ENCODE measurements at regions not wholly inside any gene's neighbourhood (a gene's known extent, or its start where the extent isn't known, plus 50 kb on each side); places are given as distances from the start of the nearest gene placed in this dataset.

- Histone ChIP-seq H3K79me2 (ENCODE audit: low read length) (no peaks in the 10 kb centered on the region), H4K20me1 (ENCODE audit: insufficient read depth, low read depth, low read length) (no peaks in the 10 kb centered on the region), H3K27ac (ENCODE audit: low read length) (no peak overlapping the region), H3K27me3 (ENCODE audit: low read length) (no peaks in the 10 kb centered on the region), H3K9ac (ENCODE audit: low read length) (no peak overlapping the region), H3K4me3 (ENCODE audit: low read length) (no peak overlapping the region), H3K4me1 (ENCODE audit: low read length) (no peaks in the 10 kb centered on the region), H3K9me2 (replicated peaks; ENCODE audit: insufficient read depth, low read length) (no peaks in the 10 kb centered on the region), H3K36me3 (ENCODE audit: insufficient read depth, low read length) (no peaks in the 10 kb centered on the region), H2AFZ (ENCODE audit: low read length) (no peak overlapping the region), H3K9me3 (ENCODE audit: low read length) (no peaks in the 10 kb centered on the region), H3K4me2 (ENCODE audit: low read depth, low read length, poor library complexity, severe bottlenecking) (no peak overlapping the region)
- no peak for DNase-seq
These were observed 667.2 kb downstream of the ZEB2 start for GRCh38 chr2:143852759-143853158.

- Histone ChIP-seq H3K79me2 (ENCODE audit: low read length) (no peaks in the 10 kb centered on the region), H3K9me3 (ENCODE audit: low read length) (no peaks in the 10 kb centered on the region), H3K9ac (ENCODE audit: low read length) (no peak overlapping the region), H3K9me2 (replicated peaks; ENCODE audit: insufficient read depth, low read length) (0 out of 2 replicates have a peak, but pooled peaks cover 2% of the 10 kb centered on the region), H4K20me1 (ENCODE audit: insufficient read depth, low read depth, low read length) (no peaks in the 10 kb centered on the region), H3K4me3 (ENCODE audit: low read length) (no peak overlapping the region), H3K4me2 (ENCODE audit: low read depth, low read length, poor library complexity, severe bottlenecking) (no peak overlapping the region), H3K27ac (ENCODE audit: low read length) (no peak overlapping the region), H3K4me1 (ENCODE audit: low read length) (no peaks in the 10 kb centered on the region), H3K27me3 (ENCODE audit: low read length) (no peaks in the 10 kb centered on the region), H2AFZ (ENCODE audit: low read length) (no peak overlapping the region), H3K36me3 (ENCODE audit: insufficient read depth, low read length) (no peaks in the 10 kb centered on the region)
- DNase-seq = no peak
These were observed 669.8 kb downstream of the ZEB2 start for GRCh38 chr2:143850084-143850483.

DNA sequence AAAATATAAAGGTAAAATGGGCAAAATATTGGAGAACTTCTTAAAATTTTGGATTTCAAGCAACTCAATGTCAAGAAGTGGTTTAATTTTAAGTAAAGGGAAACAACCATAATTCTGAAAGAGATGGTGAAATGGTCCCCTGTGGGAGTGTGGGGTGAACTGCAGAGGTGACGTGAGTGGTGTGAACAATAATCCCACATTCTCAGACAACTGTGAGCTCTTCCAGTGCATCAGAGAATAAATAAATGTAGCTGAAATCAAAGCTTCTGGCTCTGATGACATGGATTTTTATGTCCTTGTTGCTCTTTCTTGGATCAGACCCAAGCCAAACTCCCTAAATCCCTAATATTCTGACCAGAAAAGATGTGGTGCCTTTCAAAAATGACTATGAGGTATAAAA lies 672.7 kb downstream of the ZEB2 start:
- Histone ChIP-seq H3K9ac (ENCODE audit: low read length) (no peak overlapping the region), H3K9me2 (replicated peaks; ENCODE audit: insufficient read depth, low read length) (0 out of 2 replicates have a peak, but pooled peaks cover 2% of the 10 kb centered on the region), H3K4me3 (ENCODE audit: low read length) (no peak overlapping the region), H2AFZ (ENCODE audit: low read length) (no peak overlapping the region), H4K20me1 (ENCODE audit: insufficient read depth, low read depth, low read length) (no peaks in the 10 kb centered on the region), H3K36me3 (ENCODE audit: insufficient read depth, low read length) (no peaks in the 10 kb centered on the region), H3K27me3 (ENCODE audit: low read length) (no peaks in the 10 kb centered on the region), H3K9me3 (ENCODE audit: low read length) (no peaks in the 10 kb centered on the region), H3K79me2 (ENCODE audit: low read length) (no peaks in the 10 kb centered on the region), H3K4me1 (ENCODE audit: low read length) (peaks cover 3% of the 10 kb centered on the region), H3K27ac (ENCODE audit: low read length) (no peak overlapping the region), H3K4me2 (ENCODE audit: low read depth, low read length, poor library complexity, severe bottlenecking) (no peak overlapping the region)
- DNase-seq = no peak

DNA sequence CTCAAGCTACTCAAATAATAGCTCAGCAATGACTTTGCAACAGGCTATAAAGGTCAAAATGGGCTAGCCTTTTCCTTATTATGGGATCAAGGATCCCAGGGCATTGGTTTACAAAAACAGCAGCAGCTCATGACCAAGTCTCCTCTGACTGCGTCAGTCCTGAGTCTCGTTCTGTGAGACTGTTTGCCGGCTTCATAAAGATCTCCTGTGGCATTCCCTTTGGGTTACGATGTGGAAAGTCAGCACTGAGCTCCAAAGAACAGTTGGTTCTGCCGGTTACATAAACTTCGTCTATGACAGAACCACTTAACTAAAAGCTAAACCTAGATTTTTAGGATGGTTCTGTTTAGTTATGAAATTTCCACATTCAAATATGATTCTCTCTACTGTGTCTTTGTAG lies 674.9 kb downstream of the ZEB2 start:
- H3K4me3 ChIP-seq (ENCODE audit: low read length) = no peak overlapping the region
- H4K20me1 ChIP-seq (ENCODE audit: insufficient read depth, low read depth, low read length) = no peaks in the 10 kb centered on the region
- no peak overlapping the region for H2AFZ ChIP-seq (ENCODE audit: low read length)
- H3K9ac ChIP-seq (ENCODE audit: low read length) = no peak overlapping the region
- H3K36me3 ChIP-seq (ENCODE audit: insufficient read depth, low read length) = no peaks in the 10 kb centered on the region
- no peaks in the 10 kb centered on the region for H3K79me2 ChIP-seq (ENCODE audit: low read length)
- H3K9me3 ChIP-seq (ENCODE audit: low read length) = no peaks in the 10 kb centered on the region
- no peaks in the 10 kb centered on the region for H3K27me3 ChIP-seq (ENCODE audit: low read length)
- H3K27ac ChIP-seq (ENCODE audit: low read length) = no peak overlapping the region
- DNase-seq = no peak
- no peak overlapping the region for H3K4me2 ChIP-seq (ENCODE audit: low read depth, low read length, poor library complexity, severe bottlenecking)
- peaks cover 3% of the 10 kb centered on the region for H3K4me1 ChIP-seq (ENCODE audit: low read length)
- H3K9me2 ChIP-seq (replicated peaks; ENCODE audit: insufficient read depth, low read length) = 0 out of 2 replicates have a peak, but pooled peaks cover 2% of the 10 kb centered on the region

DNA sequence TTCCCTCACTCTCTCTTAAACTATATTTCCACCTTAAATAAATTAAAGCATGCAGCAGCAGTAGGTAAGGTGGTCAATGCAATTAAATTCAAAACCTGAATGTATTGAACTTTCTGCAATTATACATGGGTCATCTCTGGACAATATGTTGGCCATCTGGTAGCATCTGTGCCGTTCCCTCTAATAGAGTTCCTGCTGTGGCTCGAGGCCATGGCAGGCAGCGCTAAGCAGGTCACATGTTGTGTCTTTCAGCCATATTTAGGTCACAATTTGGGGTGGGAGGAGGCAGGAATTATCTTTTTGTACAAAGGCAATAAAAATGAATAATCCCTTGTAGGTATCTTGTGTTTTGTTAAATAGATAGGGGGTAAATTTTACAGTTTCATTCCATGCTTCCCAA lies 676.2 kb downstream of the ZEB2 start:
- H2AFZ ChIP-seq (ENCODE audit: low read length) = no peak overlapping the region
- no peak overlapping the region for H3K4me2 ChIP-seq (ENCODE audit: low read depth, low read length, poor library complexity, severe bottlenecking)
- no peak overlapping the region for H3K27ac ChIP-seq (ENCODE audit: low read length)
- no peaks in the 10 kb centered on the region for H3K9me3 ChIP-seq (ENCODE audit: low read length)
- no peaks in the 10 kb centered on the region for H3K27me3 ChIP-seq (ENCODE audit: low read length)
- H3K36me3 ChIP-seq (ENCODE audit: insufficient read depth, low read length) = no peaks in the 10 kb centered on the region
- no peaks in the 10 kb centered on the region for H3K79me2 ChIP-seq (ENCODE audit: low read length)
- peaks cover 3% of the 10 kb centered on the region for H3K4me1 ChIP-seq (ENCODE audit: low read length)
- no peak overlapping the region for H3K4me3 ChIP-seq (ENCODE audit: low read length)
- DNase-seq = no peak
- H3K9ac ChIP-seq (ENCODE audit: low read length) = no peak overlapping the region
- H3K9me2 ChIP-seq (replicated peaks; ENCODE audit: insufficient read depth, low read length) = 0 out of 2 replicates have a peak, but pooled peaks cover 2% of the 10 kb centered on the region
- H4K20me1 ChIP-seq (ENCODE audit: insufficient read depth, low read depth, low read length) = no peaks in the 10 kb centered on the region

DNA sequence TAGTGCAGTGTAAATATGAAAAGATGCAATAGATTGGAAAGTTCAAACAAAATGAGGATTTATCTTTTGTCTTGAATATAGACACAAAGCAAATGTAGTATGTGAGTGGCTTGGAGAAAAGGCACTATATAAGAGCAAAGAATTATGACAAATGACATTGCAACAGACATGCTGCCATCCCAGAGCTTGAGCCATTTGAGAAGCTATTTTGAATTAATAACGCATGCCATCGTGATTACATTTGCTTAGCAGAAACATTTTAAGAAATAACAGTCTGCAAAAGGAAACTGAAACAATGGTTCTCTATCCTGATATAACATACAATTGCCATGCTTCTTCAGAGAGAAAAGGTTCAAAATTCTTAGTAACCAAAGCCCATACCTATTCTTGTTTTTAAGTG lies 677.1 kb downstream of the ZEB2 start:
- peak overlapping the region; percentile 40; the same call in 1 of the 2 replicates for H2AFZ ChIP-seq (ENCODE audit: low read length)
- no peaks in the 10 kb centered on the region for H3K9me3 ChIP-seq (ENCODE audit: low read length)
- H3K4me1 ChIP-seq (ENCODE audit: low read length) = peaks cover 3% of the 10 kb centered on the region
- no peaks in the 10 kb centered on the region for H3K36me3 ChIP-seq (ENCODE audit: insufficient read depth, low read length)
- no peaks in the 10 kb centered on the region for H4K20me1 ChIP-seq (ENCODE audit: insufficient read depth, low read depth, low read length)
- DNase-seq = no peak
- H3K79me2 ChIP-seq (ENCODE audit: low read length) = no peaks in the 10 kb centered on the region
- H3K27ac ChIP-seq (ENCODE audit: low read length) = no peak overlapping the region
- no peak overlapping the region; the same call in 1 of the 2 replicates for H3K9ac ChIP-seq (ENCODE audit: low read length)
- no peaks in the 10 kb centered on the region for H3K27me3 ChIP-seq (ENCODE audit: low read length)
- no peak overlapping the region for H3K4me3 ChIP-seq (ENCODE audit: low read length)
- 0 out of 2 replicates have a peak, but pooled peaks cover 2% of the 10 kb centered on the region for H3K9me2 ChIP-seq (replicated peaks; ENCODE audit: insufficient read depth, low read length)
- H3K4me2 ChIP-seq (ENCODE audit: low read depth, low read length, poor library complexity, severe bottlenecking) = peak overlapping the region; percentile 25

GRCh38 chr2:143841935-143842334 lies 678.0 kb downstream of the ZEB2 start:
- Histone ChIP-seq H3K36me3 (ENCODE audit: insufficient read depth, low read length) (no peaks in the 10 kb centered on the region), H3K9me3 (ENCODE audit: low read length) (no peaks in the 10 kb centered on the region), H2AFZ (ENCODE audit: low read length) (no peak overlapping the region), H3K27ac (ENCODE audit: low read length) (no peak overlapping the region), H3K4me3 (ENCODE audit: low read length) (no peak overlapping the region), H3K27me3 (ENCODE audit: low read length) (no peaks in the 10 kb centered on the region), H4K20me1 (ENCODE audit: insufficient read depth, low read depth, low read length) (no peaks in the 10 kb centered on the region), H3K4me2 (ENCODE audit: low read depth, low read length, poor library complexity, severe bottlenecking) (no peak overlapping the region), H3K4me1 (ENCODE audit: low read length) (peaks cover 3% of the 10 kb centered on the region), H3K79me2 (ENCODE audit: low read length) (no peaks in the 10 kb centered on the region), H3K9me2 (replicated peaks; ENCODE audit: insufficient read depth, low read length) (0 out of 2 replicates have a peak, but pooled peaks cover 2% of the 10 kb centered on the region), H3K9ac (ENCODE audit: low read length) (no peak overlapping the region)
- peak; percentile 47 for DNase-seq

DNA sequence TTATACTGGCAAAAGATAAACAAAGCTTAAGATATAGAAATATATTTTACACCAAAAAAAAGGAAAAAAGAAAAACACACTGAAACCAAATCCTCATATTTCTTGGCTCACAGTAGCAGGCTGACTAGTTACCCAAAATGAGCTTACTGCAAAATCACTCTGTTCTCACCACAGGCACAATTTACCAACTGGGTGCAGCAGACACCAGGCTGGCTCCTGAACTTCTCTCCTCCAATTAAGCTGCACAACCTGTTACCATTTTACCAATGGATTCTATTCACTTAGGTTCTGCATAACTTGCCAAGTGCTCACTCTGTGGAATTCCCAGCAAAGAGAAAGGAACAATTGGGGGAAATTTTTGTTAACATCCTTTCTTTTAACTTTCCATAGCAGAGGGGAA lies 679.3 kb downstream of the ZEB2 start:
- Histone ChIP-seq H3K27me3 (ENCODE audit: low read length) (no peaks in the 10 kb centered on the region), H3K4me1 (ENCODE audit: low read length) (peaks cover 3% of the 10 kb centered on the region), H3K4me3 (ENCODE audit: low read length) (no peak overlapping the region), H3K36me3 (ENCODE audit: insufficient read depth, low read length) (no peaks in the 10 kb centered on the region), H3K79me2 (ENCODE audit: low read length) (no peaks in the 10 kb centered on the region), H2AFZ (ENCODE audit: low read length) (no peak overlapping the region), H3K9ac (ENCODE audit: low read length) (no peak overlapping the region), H3K4me2 (ENCODE audit: low read depth, low read length, poor library complexity, severe bottlenecking) (no peak overlapping the region), H3K9me2 (replicated peaks; ENCODE audit: insufficient read depth, low read length) (no peaks in the 10 kb centered on the region), H3K27ac (ENCODE audit: low read length) (no peak overlapping the region), H3K9me3 (ENCODE audit: low read length) (no peaks in the 10 kb centered on the region), H4K20me1 (ENCODE audit: insufficient read depth, low read depth, low read length) (no peaks in the 10 kb centered on the region)
- DNase-seq = no peak

DNA sequence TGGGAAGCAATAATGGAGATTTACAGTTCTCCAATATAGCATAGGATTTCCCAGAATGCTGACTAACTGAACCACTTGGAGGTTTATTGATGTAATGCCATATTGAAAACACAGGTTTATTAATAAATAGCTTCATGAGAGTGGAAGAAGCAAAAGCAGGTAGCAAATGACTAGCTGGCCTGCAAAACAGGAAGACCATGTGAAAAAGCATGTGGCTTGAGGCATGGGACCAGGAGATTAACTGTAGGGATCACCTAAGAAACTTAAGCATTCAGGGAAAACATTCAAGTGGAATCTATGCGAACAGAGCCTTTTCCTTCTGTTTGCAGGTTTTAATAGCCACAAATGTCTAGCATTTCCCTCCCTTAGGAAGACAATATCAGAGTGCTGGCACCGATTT lies 679.7 kb downstream of the ZEB2 start:
- Histone ChIP-seq H3K79me2 (ENCODE audit: low read length) (no peaks in the 10 kb centered on the region), H3K27me3 (ENCODE audit: low read length) (no peaks in the 10 kb centered on the region), H3K36me3 (ENCODE audit: insufficient read depth, low read length) (no peaks in the 10 kb centered on the region), H3K9me2 (replicated peaks; ENCODE audit: insufficient read depth, low read length) (no peaks in the 10 kb centered on the region), H3K9me3 (ENCODE audit: low read length) (no peaks in the 10 kb centered on the region), H3K4me1 (ENCODE audit: low read length) (peaks cover 3% of the 10 kb centered on the region), H3K27ac (ENCODE audit: low read length) (no peak overlapping the region), H3K4me2 (ENCODE audit: low read depth, low read length, poor library complexity, severe bottlenecking) (no peak overlapping the region), H4K20me1 (ENCODE audit: insufficient read depth, low read depth, low read length) (no peaks in the 10 kb centered on the region), H3K9ac (ENCODE audit: low read length) (no peak overlapping the region), H2AFZ (ENCODE audit: low read length) (no peak overlapping the region), H3K4me3 (ENCODE audit: low read length) (no peak overlapping the region)
- DNase-seq = no peak
